Fibroblast of the conjunctiva (primary cell): ENCODE measurements at regions not wholly inside any gene's neighbourhood (a gene's known extent, or its start where the extent isn't known, plus 50 kb on each side); places are given as distances from the start of the nearest gene placed in this dataset.
"Not testable (repeated sequence)": the region's sequence is repeated elsewhere in the genome, so short reads cannot be mapped to it uniquely, and the experiment has no call there.

Experiments
- DNase-seq: peaks from one replicate; pipeline ENCODE4 v3.0.0-alpha.2; 2010; ENCODE audit warnings: low read depth

- DNase-seq: no peak
Measured at GRCh38 chr11:87639753-87640364, 535.4 kb downstream of the RAB38 start.

GRCh38 chr11:87635001-87635400 is 540.2 kb downstream of the RAB38 start:
- no peak for DNase-seq

- no peak for DNase-seq
Measured at GRCh38 chr11:87634331-87634730, 540.9 kb downstream of the RAB38 start.

- DNase-seq: no peak
Measured at GRCh38 chr11:87628957-87629356, 546.3 kb downstream of the RAB38 start.

- DNase-seq: no peak
Measured at GRCh38 chr11:87628026-87628580, 547.1 kb downstream of the RAB38 start.

- not testable (repeated sequence) for DNase-seq
Measured at GRCh38 chr11:87623531-87624365, 551.5 kb downstream of the RAB38 start.

GRCh38 chr11:87616511-87616910 is 558.7 kb downstream of the RAB38 start:
- no peak for DNase-seq

GRCh38 chr11:87604350-87604749 is 566.6 kb downstream of the TMEM135 start:
- no peak for DNase-seq

- no peak for DNase-seq
Measured at GRCh38 chr11:87603887-87604286, 566.2 kb downstream of the TMEM135 start.

- DNase-seq: no peak
Measured at GRCh38 chr11:87602776-87603175, 565.0 kb downstream of the TMEM135 start.

GRCh38 chr11:87600938-87601337 is 563.2 kb downstream of the TMEM135 start:
- DNase-seq: no peak

GRCh38 chr11:87597725-87598124 is 560.0 kb downstream of the TMEM135 start:
- no peak for DNase-seq

GRCh38 chr11:87596176-87596575 is 558.4 kb downstream of the TMEM135 start:
- no peak for DNase-seq

- DNase-seq: no peak
Measured at GRCh38 chr11:87589082-87589481, 551.3 kb downstream of the TMEM135 start.

- not testable (repeated sequence) for DNase-seq
Measured at GRCh38 chr11:87585613-87586012, 547.9 kb downstream of the TMEM135 start.

GRCh38 chr11:87583931-87584330 is 546.2 kb downstream of the TMEM135 start:
- DNase-seq: no peak

GRCh38 chr11:87575088-87575487 is 537.4 kb downstream of the TMEM135 start:
- DNase-seq: no peak

GRCh38 chr11:87574193-87574592 is 536.5 kb downstream of the TMEM135 start:
- no peak for DNase-seq

- DNase-seq: no peak
Measured at GRCh38 chr11:87573708-87574107, 536.0 kb downstream of the TMEM135 start.

- no peak for DNase-seq
Measured at GRCh38 chr11:87572881-87573280, 535.1 kb downstream of the TMEM135 start.

- DNase-seq: no peak
Measured at GRCh38 chr11:87560352-87560751, 522.6 kb downstream of the TMEM135 start.

GRCh38 chr11:87559852-87560251 is 522.1 kb downstream of the TMEM135 start:
- not testable (repeated sequence) for DNase-seq

- no peak for DNase-seq
Measured at GRCh38 chr11:87555101-87555500, 517.4 kb downstream of the TMEM135 start.
